ENCODE measurements at regions not wholly inside any gene's neighbourhood (a gene's known extent, or its start where the extent isn't known, plus 50 kb on each side); places are given as distances from the start of the nearest gene placed in this dataset.

- H3T11ph ChIP-seq (ENCODE audit: low read length): no peak overlapping the region
- no peaks in the 10 kb centered on the region for H3K9me3 ChIP-seq (ENCODE audit: control insufficient read depth, low read depth, low read length)
- no peak overlapping the region for H3K56ac ChIP-seq (ENCODE audit: insufficient read length, low read depth, low read length)
- H2BK12ac ChIP-seq (ENCODE audit: insufficient read length, low read depth, low read length): no peak overlapping the region
- no peak overlapping the region for H3K23ac ChIP-seq (ENCODE audit: insufficient read length, low read depth, low read length)
- no peak overlapping the region for H3K9ac ChIP-seq (ENCODE audit: extremely low read depth, insufficient read length, low read length)
- peaks cover 2% of the 10 kb centered on the region; the same call in 1 of the 2 replicates for H3K4me1 ChIP-seq (ENCODE audit: insufficient read depth, low read length)
- H2BK5ac ChIP-seq (ENCODE audit: insufficient read length, low read length): no peak overlapping the region
- H3K79me2 ChIP-seq (ENCODE audit: insufficient read depth, low read length): no peaks in the 10 kb centered on the region
- H3K4ac ChIP-seq (ENCODE audit: low read depth, low read length): no peak overlapping the region
- H3K23me2 ChIP-seq (ENCODE audit: insufficient read length, low read depth, low read length, poor library complexity, severe bottlenecking): no peaks in the 10 kb centered on the region
- no peaks in the 10 kb centered on the region for H4K20me1 ChIP-seq (ENCODE audit: control insufficient read depth, insufficient read depth, insufficient read length)
- H3K27me3 ChIP-seq (ENCODE audit: insufficient read depth, low read length): no peaks in the 10 kb centered on the region
- Mint-ChIP-seq H3K27ac (no peak overlapping the region), H3K36me3 (ENCODE audit: insufficient read depth in 1 of 3, low read depth in 3 of 3) (peaks cover 0 to 14% (median 4%) of the 10 kb centered on the region in 3 experiments; a peak in 3 of 7 replicates), H3K4me3 (no peak overlapping the region), H3K9me3 (peaks cover 3 to 10% of the 10 kb centered on the region in 2 experiments), H3K4me1 (peaks cover 16% of the 10 kb centered on the region in 2 experiments), H3K27me3 (ENCODE audit: low read depth) (no peaks in the 10 kb centered on the region)
- DNase-seq: no peak
- no peak overlapping the region for H4K91ac ChIP-seq (ENCODE audit: insufficient read length, low read depth, low read length)
- no peaks in the 10 kb centered on the region for H3K79me1 ChIP-seq (ENCODE audit: insufficient read depth, low read depth, low read length, poor library complexity, severe bottlenecking)
- TF ChIP-seq CTCF (conservative IDR thresholded peaks at IDR 0.05): no peak
- no peak overlapping the region for H2AK5ac ChIP-seq (ENCODE audit: insufficient read length, low read length)
- no peak overlapping the region for H2BK20ac ChIP-seq (ENCODE audit: low read depth, low read length, poor library complexity, severe bottlenecking)
- WGBS (ENCODE audit: extremely low coverage, insufficient read length, low lambda C conversion rate): no CpG with 5 or more reads among the region's 2 CpGs
- H2BK15ac ChIP-seq (ENCODE audit: low read depth, low read length): no peak overlapping the region
- no peak overlapping the region for H2AFZ ChIP-seq (ENCODE audit: low read length)
- no peak overlapping the region for H3K27ac ChIP-seq (ENCODE audit: insufficient read length, low read depth, low read length)
- H3K18ac ChIP-seq (ENCODE audit: insufficient read length, low read depth, low read length): no peak overlapping the region
- H4K5ac ChIP-seq (ENCODE audit: insufficient read length, low read depth, low read length): no peak overlapping the region
- no peak overlapping the region for H3K14ac ChIP-seq (ENCODE audit: insufficient read depth, low read length)
- H4K8ac ChIP-seq (replicated peaks; ENCODE audit: insufficient read length, low read depth, low read length): no peak overlapping the region
- no peak overlapping the region for H2BK120ac ChIP-seq (ENCODE audit: low read depth, low read length, poor library complexity, severe bottlenecking)
- H3K4me2 ChIP-seq (ENCODE audit: insufficient read depth, insufficient read length, low read length): no peak overlapping the region
Measured at GRCh38 chr16:62445909-62446308, 409.7 kb upstream of the CDH8 start.

Measured in H9 (cell line).